Liver (tissue), 8 donors: ENCODE measurements at regions not wholly inside any gene's neighbourhood (a gene's known extent, or its start where the extent isn't known, plus 50 kb on each side); places are given as distances from the start of the nearest gene placed in this dataset.

Source experiments
- DNase-seq: peaks from one replicate; pipeline ENCODE4 v3.0.0-alpha.2; 2017; ENCODE audit warnings: low spot score
- H3K27ac ChIP-seq, 2 donors: one replicate each; pipeline ENCODE4 v1.7.0; 2013; ENCODE audit warnings: inconsistent platforms in 2 of 2, low read length in 2 of 2, control low read depth in 1 of 2, low read depth in 1 of 2, mild to moderate bottlenecking in 1 of 2
- H3K27me3 ChIP-seq, 4 donors: one replicate each; pipeline versions ENCODE4 v1.6.1 to v1.7.0; 2013; ENCODE audit warnings: low read length in 3 of 4, inconsistent platforms in 1 of 4, mild to moderate bottlenecking in 1 of 4, moderate library complexity in 1 of 4; ENCODE audit not compliant: control insufficient read depth in 4 of 4, insufficient read depth in 4 of 4
- H3K36me3 ChIP-seq, 4 donors: one replicate each; pipeline versions ENCODE4 v1.6.1 to v1.7.0; 2013; ENCODE audit warnings: low read length in 3 of 4, mild to moderate bottlenecking in 3 of 4, low read depth in 1 of 4, moderate library complexity in 1 of 4; ENCODE audit not compliant: control insufficient read depth in 4 of 4, insufficient read depth in 3 of 4
- H3K4me1 ChIP-seq, 4 donors: one replicate each; pipeline versions ENCODE4 v1.6.1 to v1.7.0; 2013; ENCODE audit warnings: low read length in 3 of 4, mild to moderate bottlenecking in 3 of 4, moderate library complexity in 1 of 4; ENCODE audit not compliant: control insufficient read depth in 4 of 4, insufficient read depth in 4 of 4
- H3K4me3 ChIP-seq, 3 donors: one replicate each; pipeline versions ENCODE4 v1.6.1 to v1.7.0; 2013; ENCODE audit warnings: low read length in 3 of 3, control low read depth in 1 of 3, low read depth in 1 of 3, mild to moderate bottlenecking in 1 of 3
- H3K9ac ChIP-seq, 2 donors: one replicate each; pipeline ENCODE4 v1.7.0; 2013; ENCODE audit warnings: low read length in 2 of 2, mild to moderate bottlenecking in 2 of 2, moderate library complexity in 2 of 2, control low read depth in 1 of 2, low read depth in 1 of 2
- H3K9me3 ChIP-seq, 4 donors: one replicate each; pipeline versions ENCODE4 v1.6.1 to v1.7.0; 2013; ENCODE audit warnings: low read length in 3 of 4; ENCODE audit not compliant: control insufficient read depth in 4 of 4
- ATF3 ChIP-seq: IDR thresholded peaks from 2 replicates; pipeline ENCODE4 v1.6.1; 2016; ENCODE audit warnings: antibody characterized with exemption
- CTCF ChIP-seq: fragments of 150-350 bp; IDR thresholded peaks from 2 replicates; pipeline ENCODE4 v1.5.1; 2017; ENCODE audit warnings: improper control_type of control experiment, low read depth, low read length; ENCODE audit not compliant: missing input control
- EGR1 ChIP-seq, 2 donors: IDR thresholded peaks; 2 replicates each; pipeline ENCODE4 v1.6.1; 2016 to 2018; ENCODE audit warnings: antibody characterized with exemption in 2 of 2, low read depth in 2 of 2
- FOXA1 ChIP-seq: IDR thresholded peaks from 2 replicates; pipeline ENCODE4 v1.6.1; 2016; ENCODE audit warnings: antibody characterized with exemption
- FOXA2 ChIP-seq: IDR thresholded peaks from 2 replicates; pipeline ENCODE4 v1.6.1; 2016; ENCODE audit warnings: antibody characterized with exemption
- HNF4A ChIP-seq, 2 donors: conservative IDR thresholded peaks; 2 replicates each; pipeline ENCODE4 v1.6.1; 2016; ENCODE audit warnings: antibody characterized with exemption in 2 of 2, mild to moderate bottlenecking in 2 of 2
- HNF4G ChIP-seq: IDR thresholded peaks from 2 replicates; pipeline ENCODE4 v1.6.1; 2016; ENCODE audit warnings: antibody characterized with exemption
- JUND ChIP-seq, 2 donors: IDR thresholded peaks; 2 replicates each; pipeline ENCODE4 v1.6.1; 2016; ENCODE audit warnings: antibody characterized with exemption in 2 of 2
- MAX ChIP-seq: IDR thresholded peaks from 2 replicates; pipeline ENCODE4 v1.6.1; 2016; ENCODE audit warnings: antibody characterized with exemption
- RAD21 ChIP-seq, 2 donors: IDR thresholded peaks; 2 replicates each; pipeline ENCODE4 v1.6.1; 2016; ENCODE audit warnings: antibody characterized with exemption in 2 of 2, mild to moderate bottlenecking in 2 of 2
- RXRA ChIP-seq, 2 donors: IDR thresholded peaks; 2 replicates each; pipeline ENCODE4 v1.6.1; 2017 to 2018; ENCODE audit warnings: antibody characterized with exemption in 2 of 2, mild to moderate bottlenecking in 1 of 2
- SP1 ChIP-seq: IDR thresholded peaks from 2 replicates; pipeline ENCODE4 v1.6.1; 2018; ENCODE audit warnings: antibody characterized with exemption, mild to moderate bottlenecking
- YY1 ChIP-seq: IDR thresholded peaks from 2 replicates; pipeline ENCODE4 v1.6.1; 2016; ENCODE audit warnings: antibody characterized with exemption, mild to moderate bottlenecking
- ZBTB33 ChIP-seq: IDR thresholded peaks from 2 replicates; pipeline ENCODE4 v1.6.1; 2016; ENCODE audit warnings: antibody characterized with exemption
- WGBS: extraction: QIAGEN DNeasy Blood & Tissue Kit; methylation state at CpG from one replicate; pipeline ENCODE4 v1.1.7; 2013; 5-methylcytosine and 5-hydroxymethylcytosine counted together
- donor health status: healthy.
- donor health status: healthy.
- donor health status: healthy.
- donor health status: healthy.
- donor health status: healthy.

GRCh38 chr4:100819505-100819904 lies 301.7 kb upstream of the EMCN start:
- H3K36me3 ChIP-seq: no peaks in the 10 kb centered on the region
- no peaks in the 10 kb centered on the region for H3K27me3 ChIP-seq
- H3K27ac ChIP-seq: no peak overlapping the region
- no peak overlapping the region for H3K4me3 ChIP-seq
- TF ChIP-seq RAD21 (IDR thresholded peaks at IDR 0.05): no peak
- TF ChIP-seq ATF3: no peak
- no peak for TF ChIP-seq JUND (IDR thresholded peaks at IDR 0.05)
- no peak for TF ChIP-seq HNF4G
- TF ChIP-seq HNF4A (conservative IDR thresholded peaks at IDR 0.05): no peak
- TF ChIP-seq FOXA2: no peak
- no peak for TF ChIP-seq FOXA1
- no peak for TF ChIP-seq RXRA (IDR thresholded peaks at IDR 0.05)
- DNase-seq: no peak
- no peak overlapping the region for H3K9ac ChIP-seq
- H3K9me3 ChIP-seq: no peaks in the 10 kb centered on the region
- 89% methylated on average over 5 of the region's 5 CpGs for WGBS
- no peaks in the 10 kb centered on the region for H3K4me1 ChIP-seq

GRCh38 chr4:100816436-100817045 lies 298.7 kb upstream of the EMCN start:
- no peaks in the 10 kb centered on the region for H3K27me3 ChIP-seq
- H3K4me1 ChIP-seq: no peaks in the 10 kb centered on the region
- no peak overlapping the region for H3K27ac ChIP-seq
- H3K9ac ChIP-seq: no peak overlapping the region
- no peaks in the 10 kb centered on the region for H3K9me3 ChIP-seq
- WGBS: 84% methylated on average over 2 of the region's 2 CpGs
- no peak for DNase-seq
- no peak for TF ChIP-seq SP1
- TF ChIP-seq RXRA (IDR thresholded peaks at IDR 0.05): no peak
- TF ChIP-seq MAX: no peak
- TF ChIP-seq FOXA1: no peak
- TF ChIP-seq YY1: no peak
- no peak for TF ChIP-seq ZBTB33
- TF ChIP-seq CTCF: no peak
- no peak for TF ChIP-seq HNF4A (conservative IDR thresholded peaks at IDR 0.05)
- no peak for TF ChIP-seq JUND (IDR thresholded peaks at IDR 0.05)
- TF ChIP-seq EGR1 (IDR thresholded peaks at IDR 0.05; ENCODE audit: low read depth in 2 of 2): no peak
- H3K4me3 ChIP-seq: no peak overlapping the region
- H3K36me3 ChIP-seq: no peaks in the 10 kb centered on the region

GRCh38 chr4:100811046-100811445 lies 293.2 kb upstream of the EMCN start:
- no peak overlapping the region for H3K9ac ChIP-seq
- 65% methylated on average over 2 of the region's 2 CpGs for WGBS
- no peak for TF ChIP-seq FOXA1

More at GRCh38 chr4:100811046-100811445, 293.2 kb upstream of the EMCN start:
- Histone ChIP-seq H3K27ac (no peak overlapping the region), H3K9me3 (no peaks in the 10 kb centered on the region), H3K27me3 (no peaks in the 10 kb centered on the region), H3K4me1 (no peaks in the 10 kb centered on the region), H3K36me3 (no peaks in the 10 kb centered on the region), H3K4me3 (no peak overlapping the region)
- DNase-seq: no peak
